ENCODE measurements at regions not wholly inside any gene's neighbourhood (a gene's known extent, or its start where the extent isn't known, plus 50 kb on each side); places are given as distances from the start of the nearest gene placed in this dataset.

GRCh38 chr4:24024157-24024556 is 134.3 kb upstream of the PPARGC1A start:
- no peak for DNase-seq (ENCODE audit: insufficient read length, low spot score)
- no peak for FAIRE-seq

- DNase-seq (ENCODE audit: insufficient read length, low spot score): no peak
- FAIRE-seq: no peak
These were observed 125.9 kb upstream of the PPARGC1A start for GRCh38 chr4:24015782-24016181.

- no peak for FAIRE-seq
These were observed 124.0 kb upstream of the PPARGC1A start for GRCh38 chr4:24013668-24014422.

GRCh38 chr4:24010994-24011393 is 121.1 kb upstream of the PPARGC1A start:
- DNase-seq (ENCODE audit: insufficient read length, low spot score): no peak
- FAIRE-seq: no peak

More at GRCh38 chr4:24013668-24014422, 124.0 kb upstream of the PPARGC1A start:
- DNase-seq (ENCODE audit: insufficient read length, low spot score): no peak

- FAIRE-seq (no peak), DNase-seq (ENCODE audit: insufficient read length, low spot score) (no peak)
These were observed 120.7 kb upstream of the PPARGC1A start for GRCh38 chr4:24010573-24010972.

GRCh38 chr4:24007860-24008261 is 118.0 kb upstream of the PPARGC1A start:
- no peak for DNase-seq (ENCODE audit: insufficient read length, low spot score)
- FAIRE-seq: no peak

GRCh38 chr4:24006269-24006668 is 116.4 kb upstream of the PPARGC1A start:
- no peak for DNase-seq (ENCODE audit: insufficient read length, low spot score)
- no peak for FAIRE-seq

- no peak for DNase-seq (ENCODE audit: insufficient read length, low spot score)
- no peak for FAIRE-seq
These were observed 114.1 kb upstream of the PPARGC1A start for GRCh38 chr4:24003926-24004325.

- DNase-seq (ENCODE audit: insufficient read length, low spot score): no peak
- FAIRE-seq: no peak
These were observed 113.6 kb upstream of the PPARGC1A start for GRCh38 chr4:24003496-24003895.

GRCh38 chr4:24002330-24002966 is 112.6 kb upstream of the PPARGC1A start:
- DNase-seq (ENCODE audit: insufficient read length, low spot score) (no peak), FAIRE-seq (no peak)

GRCh38 chr4:24001486-24002329 is 111.9 kb upstream of the PPARGC1A start:
- FAIRE-seq (no peak), DNase-seq (ENCODE audit: insufficient read length, low spot score) (no peak)

GRCh38 chr4:24000470-24000831 is 110.6 kb upstream of the PPARGC1A start:
- FAIRE-seq (no peak), DNase-seq (ENCODE audit: insufficient read length, low spot score) (no peak)

GRCh38 chr4:23999714-24000469 is 110.0 kb upstream of the PPARGC1A start:
- DNase-seq (ENCODE audit: insufficient read length, low spot score): no peak
- FAIRE-seq: no peak

- DNase-seq (ENCODE audit: insufficient read length, low spot score) (no peak), FAIRE-seq (no peak)
These were observed 103.5 kb upstream of the PPARGC1A start for GRCh38 chr4:23993373-23993772.

GRCh38 chr4:23991444-23991843 is 101.6 kb upstream of the PPARGC1A start:
- DNase-seq (ENCODE audit: insufficient read length, low spot score): no peak
- no peak for FAIRE-seq

- FAIRE-seq (no peak), DNase-seq (ENCODE audit: insufficient read length, low spot score) (no peak)
These were observed 96.4 kb upstream of the PPARGC1A start for GRCh38 chr4:23986270-23986669.

GRCh38 chr4:23981328-23981727 is 91.5 kb upstream of the PPARGC1A start:
- FAIRE-seq: no peak
- DNase-seq (ENCODE audit: insufficient read length, low spot score): no peak

- DNase-seq (ENCODE audit: insufficient read length, low spot score) (no peak), FAIRE-seq (no peak)
These were observed 89.7 kb upstream of the PPARGC1A start for GRCh38 chr4:23979534-23979933.

- no peak for DNase-seq (ENCODE audit: insufficient read length, low spot score)
- FAIRE-seq: no peak
These were observed 88.2 kb upstream of the PPARGC1A start for GRCh38 chr4:23978002-23978401.

- FAIRE-seq (no peak), DNase-seq (ENCODE audit: insufficient read length, low spot score) (no peak)
These were observed 86.6 kb upstream of the PPARGC1A start for GRCh38 chr4:23976423-23976822.

- no peak for FAIRE-seq
- no peak for DNase-seq (ENCODE audit: insufficient read length, low spot score)
These were observed 83.5 kb upstream of the PPARGC1A start for GRCh38 chr4:23973308-23973855.
